Mesendoderm (in vitro differentiated cells): ENCODE measurements at regions not wholly inside any gene's neighbourhood (a gene's known extent, or its start where the extent isn't known, plus 50 kb on each side); places are given as distances from the start of the nearest gene placed in this dataset.
"Not testable (repeated sequence)": the region's sequence is repeated elsewhere in the genome, so short reads cannot be mapped to it uniquely, and the experiment has no call there.

Source experiments
- DNase-seq: peaks from one replicate; pipeline ENCODE4 v3.0.0; 2013
- H2AK5ac ChIP-seq: 2 replicates; pipeline ENCODE4 v1.6.1; 2013; ENCODE audit warnings: low read length, inconsistent platforms
- H2BK120ac ChIP-seq: 2 replicates; pipeline ENCODE4 v1.6.1; 2013; ENCODE audit warnings: low read depth, mild to moderate bottlenecking, low read length, moderate library complexity, mixed read lengths
- H2BK15ac ChIP-seq: replicated peaks from 2 replicates; pipeline ENCODE4 v1.6.1; 2013; ENCODE audit warnings: low read depth, mild to moderate bottlenecking, moderate library complexity
- H2BK5ac ChIP-seq: 2 replicates; pipeline ENCODE4 v1.6.1; 2013; ENCODE audit warnings: low read length, inconsistent platforms
- H3K18ac ChIP-seq: 2 replicates; pipeline ENCODE4 v1.6.1; 2013; ENCODE audit warnings: mild to moderate bottlenecking, low read length, mixed read lengths
- H3K23ac ChIP-seq: one replicate; pipeline ENCODE4 v1.6.1; 2013; ENCODE audit warnings: low read length
- H3K27ac ChIP-seq: 2 replicates; pipeline ENCODE4 v1.5.1; 2013; ENCODE audit warnings: low read depth, mild to moderate bottlenecking, inconsistent platforms, low read length, moderate library complexity
- H3K27me3 ChIP-seq: 2 replicates; pipeline ENCODE4 v1.6.1; 2013; ENCODE audit warnings: low read length, control low read depth, mild to moderate bottlenecking, inconsistent platforms; ENCODE audit not compliant: insufficient read depth, poor library complexity
- H3K36me3 ChIP-seq: 2 replicates; pipeline ENCODE4 v1.6.1; 2013; ENCODE audit warnings: low read length, inconsistent platforms; ENCODE audit not compliant: control insufficient read depth, insufficient read depth
- H3K4ac ChIP-seq: one replicate; pipeline ENCODE4 v1.6.1; 2013; ENCODE audit warnings: low read depth, mild to moderate bottlenecking, low read length, moderate library complexity
- H3K4me1 ChIP-seq: 2 replicates; pipeline ENCODE4 v1.6.1; 2013; ENCODE audit warnings: low read depth, low read length, inconsistent platforms; ENCODE audit not compliant: control insufficient read depth
- H3K4me2 ChIP-seq: 2 replicates; pipeline ENCODE4 v1.6.1; 2013; ENCODE audit warnings: low read length
- H3K4me3 ChIP-seq: 2 replicates; pipeline ENCODE4 v1.5.1; 2013; ENCODE audit warnings: mild to moderate bottlenecking, low read length
- H3K56ac ChIP-seq: one replicate; pipeline ENCODE4 v1.6.1; 2013; ENCODE audit warnings: low read length
- H3K79me1 ChIP-seq: 2 replicates; pipeline ENCODE4 v1.6.1; 2013; ENCODE audit warnings: low read length, inconsistent platforms
- H3K79me2 ChIP-seq: 2 replicates; pipeline ENCODE4 v1.6.1; 2013; ENCODE audit warnings: mild to moderate bottlenecking, low read length; ENCODE audit not compliant: control insufficient read depth, insufficient read depth
- H3K9ac ChIP-seq: 2 replicates; pipeline ENCODE4 v1.6.1; 2013; ENCODE audit warnings: low read length, inconsistent platforms
- H4K5ac ChIP-seq: one replicate; pipeline ENCODE4 v1.6.1; 2013; ENCODE audit warnings: low read length
- H4K8ac ChIP-seq: one replicate; pipeline ENCODE4 v1.6.1; 2013; ENCODE audit warnings: low read depth, mild to moderate bottlenecking, control low read depth, low read length, moderate library complexity
- WGBS: extraction: QIAGEN DNeasy Blood & Tissue Kit; methylation state at CpG from one replicate; pipeline ENCODE4 v1.1.7; 2013; ENCODE audit warnings: low lambda C conversion rate, missing lambda C conversion rate; ENCODE audit not compliant: insufficient coverage; ENCODE audit errors: extremely low coverage; 5-methylcytosine and 5-hydroxymethylcytosine counted together

DNA sequence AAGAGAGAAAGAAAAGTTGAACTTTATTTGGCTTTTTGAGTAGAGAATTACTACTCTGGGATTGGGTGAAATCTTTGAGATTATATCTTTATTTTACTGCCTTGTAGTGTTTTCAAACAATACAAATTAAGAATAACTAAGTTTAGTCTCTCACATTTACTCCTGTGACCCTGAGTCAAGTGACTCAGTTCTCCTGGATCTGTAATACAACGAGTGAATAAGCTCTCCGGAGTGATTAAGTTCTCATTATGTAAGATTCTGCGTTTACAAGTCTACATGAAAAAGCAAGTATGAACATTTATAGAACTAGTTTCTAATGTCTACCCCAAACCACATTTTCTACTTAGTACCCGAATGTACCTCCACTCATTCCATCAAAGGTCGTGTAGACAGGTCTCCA is 165.5 kb upstream of the FOLH1 start:
- not testable (repeated sequence) for H2BK120ac ChIP-seq, H3K79me2 ChIP-seq, H3K23ac ChIP-seq, H3K56ac ChIP-seq, H3K4me1 ChIP-seq, H3K27me3 ChIP-seq, H4K8ac ChIP-seq, H3K9ac ChIP-seq, H2BK5ac ChIP-seq, H2AK5ac ChIP-seq, H3K4me3 ChIP-seq, H3K79me1 ChIP-seq, H4K5ac ChIP-seq, H3K4me2 ChIP-seq, H3K18ac ChIP-seq, H3K36me3 ChIP-seq, H3K4ac ChIP-seq, H2BK15ac ChIP-seq, H3K27ac ChIP-seq
- peak; percentile 1 for DNase-seq
- WGBS = no CpG with 5 or more reads among the region's 5 CpGs

DNA sequence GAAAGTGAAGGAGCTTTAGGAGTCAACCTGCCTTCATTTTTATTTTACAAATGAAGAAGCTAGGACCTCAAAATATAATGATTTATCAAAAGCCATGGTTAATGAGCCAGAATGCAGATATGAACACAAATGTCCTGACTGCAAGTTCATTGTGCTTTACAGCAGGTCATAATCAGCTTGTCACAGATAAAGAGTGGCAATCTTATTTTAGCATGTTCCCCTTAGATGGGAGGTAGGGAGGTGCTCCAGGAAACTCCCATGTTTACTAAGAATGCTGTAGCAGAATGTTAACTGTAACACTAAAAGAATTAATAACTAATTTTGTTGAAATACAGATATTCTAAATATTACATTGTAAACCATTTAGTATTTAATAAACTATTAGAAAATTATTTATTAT is 165.0 kb upstream of the FOLH1 start:
- H3K27ac ChIP-seq, H3K23ac ChIP-seq, H2BK5ac ChIP-seq, H3K4ac ChIP-seq, H3K36me3 ChIP-seq, H2BK15ac ChIP-seq, H4K5ac ChIP-seq, H3K9ac ChIP-seq, H3K18ac ChIP-seq, H4K8ac ChIP-seq, H3K27me3 ChIP-seq, H3K4me1 ChIP-seq, H2BK120ac ChIP-seq, H3K79me2 ChIP-seq, H3K4me3 ChIP-seq, H3K79me1 ChIP-seq, H2AK5ac ChIP-seq, H3K56ac ChIP-seq, H3K4me2 ChIP-seq: not testable (repeated sequence)
- peak; percentile 1 for DNase-seq

DNA sequence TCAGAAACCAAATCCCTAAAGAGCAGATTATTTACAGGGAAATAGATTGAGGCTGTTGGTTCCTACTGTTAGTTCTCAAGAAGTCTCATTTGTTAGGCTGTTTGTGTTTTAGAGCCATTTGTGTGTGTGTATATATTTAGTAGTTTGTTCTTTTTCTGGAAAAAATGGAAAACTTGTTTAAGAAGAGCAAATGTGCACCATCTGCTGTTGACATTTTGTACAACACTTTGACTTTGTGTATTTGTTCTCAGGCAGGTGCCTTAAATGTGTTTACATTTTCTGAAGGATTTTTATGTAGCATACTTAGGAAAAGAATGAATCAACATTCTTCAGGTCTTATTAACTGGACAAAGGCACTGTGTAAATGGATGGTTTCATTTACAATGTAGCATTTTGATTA is 163.7 kb upstream of the FOLH1 start:
- H3K23ac ChIP-seq, H2BK5ac ChIP-seq, H3K36me3 ChIP-seq, H2BK120ac ChIP-seq, H4K8ac ChIP-seq, H4K5ac ChIP-seq, H3K56ac ChIP-seq, H3K27me3 ChIP-seq, H3K4me3 ChIP-seq, H3K4me1 ChIP-seq, H2BK15ac ChIP-seq, H3K79me2 ChIP-seq, H3K79me1 ChIP-seq, H3K4ac ChIP-seq, H3K9ac ChIP-seq, H3K4me2 ChIP-seq, H3K18ac ChIP-seq, H3K27ac ChIP-seq, H2AK5ac ChIP-seq: not testable (repeated sequence)
- peak; percentile 13 for DNase-seq

DNA sequence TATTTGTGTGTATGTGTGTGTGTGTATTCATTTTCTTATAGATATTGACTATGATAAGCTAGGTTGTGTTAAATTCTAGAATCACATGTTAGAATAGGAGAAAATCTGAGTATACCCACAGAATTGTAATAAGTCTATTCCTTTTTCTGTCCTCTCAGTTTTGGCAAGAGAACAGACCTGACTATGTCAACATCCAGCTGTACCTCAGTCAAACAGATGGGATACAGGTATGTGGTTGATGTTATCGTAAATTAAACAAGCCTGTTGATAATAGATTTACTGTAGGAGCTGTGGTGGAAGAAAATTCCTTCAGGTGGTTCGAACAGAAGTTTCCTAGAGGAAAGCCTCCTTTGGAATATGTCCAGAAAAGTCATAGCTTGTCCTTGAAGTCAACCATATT is 160.2 kb upstream of the FOLH1 start:
- H3K4me1 ChIP-seq, DNase-seq, H3K27me3 ChIP-seq, H3K79me1 ChIP-seq, H3K79me2 ChIP-seq, H3K23ac ChIP-seq, H4K8ac ChIP-seq, H2AK5ac ChIP-seq, H3K27ac ChIP-seq, H3K4me2 ChIP-seq, H2BK120ac ChIP-seq, H3K36me3 ChIP-seq, H3K4ac ChIP-seq, H3K18ac ChIP-seq, H2BK5ac ChIP-seq, H3K9ac ChIP-seq, H3K56ac ChIP-seq, H4K5ac ChIP-seq, H3K4me3 ChIP-seq, H2BK15ac ChIP-seq: not testable (repeated sequence)
- WGBS = no CpG with 5 or more reads among the region's 2 CpGs

DNA sequence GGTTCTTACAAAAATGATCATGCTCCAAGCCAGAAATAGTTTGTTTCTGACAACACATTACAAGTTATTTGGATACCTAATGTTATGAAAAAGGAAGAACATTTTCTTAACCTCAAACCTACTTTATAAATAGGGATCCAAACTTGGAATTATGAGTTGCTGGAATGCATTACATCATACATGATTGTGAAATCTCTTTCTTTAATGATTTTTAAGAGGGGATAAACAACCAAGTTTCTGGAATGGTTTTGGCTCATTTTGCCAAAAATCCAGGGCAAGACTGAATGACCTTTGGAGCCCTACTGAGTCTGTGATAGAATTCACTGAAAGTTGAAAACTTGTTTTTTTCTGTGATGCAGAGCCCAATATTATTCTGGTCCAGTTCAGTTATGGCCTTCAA is 157.0 kb upstream of the FOLH1 start:
- H2BK120ac ChIP-seq, DNase-seq, H2AK5ac ChIP-seq, H3K27ac ChIP-seq, H3K36me3 ChIP-seq, H3K23ac ChIP-seq, H3K79me2 ChIP-seq, H3K56ac ChIP-seq, H3K9ac ChIP-seq, H3K4me2 ChIP-seq, H3K4me1 ChIP-seq, H2BK15ac ChIP-seq, H4K5ac ChIP-seq, H4K8ac ChIP-seq, H2BK5ac ChIP-seq, H3K18ac ChIP-seq, H3K27me3 ChIP-seq, H3K79me1 ChIP-seq, H3K4me3 ChIP-seq, H3K4ac ChIP-seq: not testable (repeated sequence)

DNA sequence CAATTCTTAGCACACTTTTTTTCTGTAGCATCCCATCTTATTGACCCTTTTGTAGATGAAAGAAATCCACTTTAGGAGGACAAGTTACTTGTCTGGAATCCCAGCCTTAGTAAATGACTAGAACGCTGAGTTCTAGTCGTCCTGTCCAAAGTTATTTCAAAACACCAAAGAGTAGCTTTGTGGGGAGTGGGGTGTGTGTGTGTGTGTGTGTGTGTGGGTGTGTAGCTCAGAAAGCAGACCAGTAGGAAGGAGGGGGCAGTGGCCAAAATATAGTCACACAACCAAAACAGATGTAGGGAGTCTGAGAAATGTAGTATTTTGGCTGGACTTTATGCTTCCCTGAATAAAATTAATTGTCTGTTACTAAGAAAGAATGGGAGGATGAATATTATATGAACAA is 154.6 kb upstream of the FOLH1 start:
- not testable (repeated sequence) for H3K23ac ChIP-seq, H3K79me2 ChIP-seq, H3K4me2 ChIP-seq, H3K18ac ChIP-seq, H2AK5ac ChIP-seq, H4K5ac ChIP-seq, H3K4me1 ChIP-seq, H4K8ac ChIP-seq, H2BK5ac ChIP-seq, H3K9ac ChIP-seq, H3K27ac ChIP-seq, H3K36me3 ChIP-seq, H3K4me3 ChIP-seq, H3K27me3 ChIP-seq, H2BK15ac ChIP-seq, H3K56ac ChIP-seq, H3K4ac ChIP-seq, H3K79me1 ChIP-seq, H2BK120ac ChIP-seq, DNase-seq
- WGBS = no CpG with 5 or more reads among the region's 2 CpGs
